ENCODE measurements at regions not wholly inside any gene's neighbourhood (a gene's known extent, or its start where the extent isn't known, plus 50 kb on each side); places are given as distances from the start of the nearest gene placed in this dataset.

DNA sequence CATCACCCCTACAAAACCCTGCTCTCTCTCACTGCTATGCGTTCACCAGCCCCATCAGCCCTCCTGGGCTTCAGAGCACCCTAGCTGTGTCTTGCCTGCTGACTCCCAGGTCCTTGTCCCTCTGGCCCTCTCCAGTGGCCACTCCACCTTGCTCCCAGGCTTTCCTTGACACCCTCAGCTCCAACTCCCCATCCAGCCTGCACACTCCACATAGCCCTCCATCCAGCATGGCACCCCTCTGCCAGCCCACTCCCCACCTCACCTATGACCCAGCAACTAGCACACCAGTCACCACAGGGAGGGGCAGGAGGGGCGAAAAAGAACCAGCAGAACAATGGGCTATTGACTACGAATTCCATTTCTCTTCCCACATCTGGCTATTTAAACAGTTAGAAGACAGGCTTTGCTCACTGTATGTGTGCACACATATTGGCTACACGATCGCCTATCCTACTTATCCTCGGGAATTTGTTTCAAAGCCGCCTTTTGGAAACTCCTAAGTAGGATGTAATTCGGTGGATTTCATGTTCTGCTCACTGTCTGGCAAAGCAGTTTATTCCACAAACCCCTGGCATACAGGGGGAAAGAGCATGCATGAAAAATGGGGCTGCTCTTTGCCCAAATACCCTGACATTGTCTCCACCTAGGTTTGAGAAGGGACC, 195.3 kb downstream of the SMAD2 start:
- no peak for TF ChIP-seq CTCF (IDR thresholded peaks at IDR 0.05)
- peaks cover 16% of the 10 kb centered on the region for H3K27me3 Mint-ChIP-seq (ENCODE audit: insufficient read depth)
- DNase-seq = no peak

DNA sequence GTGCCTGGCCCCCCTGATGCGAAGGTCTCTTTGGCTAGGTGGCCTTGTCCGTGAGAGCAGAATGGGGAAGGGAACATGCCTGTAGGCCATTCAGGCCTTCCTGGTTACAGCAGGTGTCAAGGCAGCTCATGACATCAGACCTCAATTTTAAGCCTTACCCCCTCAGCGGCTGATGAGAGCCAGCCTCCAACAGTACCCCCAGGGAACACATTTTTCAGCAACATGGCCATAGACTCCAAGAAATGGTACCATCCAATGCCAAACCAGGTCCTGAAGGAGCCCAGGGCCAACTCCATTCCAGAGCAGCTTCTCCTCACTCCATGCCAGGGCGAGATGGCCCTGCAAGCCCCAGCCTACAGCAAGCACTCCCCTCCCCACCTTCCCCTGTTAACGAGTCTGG, 199.2 kb downstream of the SMAD2 start:
- no peak overlapping the region for H3K27ac Mint-ChIP-seq
- no peaks in the 10 kb centered on the region for H3K36me3 Mint-ChIP-seq (ENCODE audit: low read depth)
- H3K27me3 Mint-ChIP-seq (ENCODE audit: insufficient read depth) = peaks cover 16% of the 10 kb centered on the region
- H3K4me3 Mint-ChIP-seq = no peak overlapping the region
- DNase-seq = no peak
- no peak for TF ChIP-seq CTCF (IDR thresholded peaks at IDR 0.05)
- H3K4me1 Mint-ChIP-seq (ENCODE audit: low read depth) = peaks cover 6% of the 10 kb centered on the region
- H3K9me3 Mint-ChIP-seq = peaks cover 6% of the 10 kb centered on the region

More for the DNA sequence above, 195.3 kb downstream of the SMAD2 start:
- no peak overlapping the region for H3K4me3 Mint-ChIP-seq
- H3K4me1 Mint-ChIP-seq (ENCODE audit: low read depth) = peaks cover 6% of the 10 kb centered on the region
- H3K36me3 Mint-ChIP-seq (ENCODE audit: low read depth) = no peaks in the 10 kb centered on the region
- H3K9me3 Mint-ChIP-seq = peaks cover 4% of the 10 kb centered on the region; the same call in 1 of the 2 replicates
- no peak overlapping the region for H3K27ac Mint-ChIP-seq

DNA sequence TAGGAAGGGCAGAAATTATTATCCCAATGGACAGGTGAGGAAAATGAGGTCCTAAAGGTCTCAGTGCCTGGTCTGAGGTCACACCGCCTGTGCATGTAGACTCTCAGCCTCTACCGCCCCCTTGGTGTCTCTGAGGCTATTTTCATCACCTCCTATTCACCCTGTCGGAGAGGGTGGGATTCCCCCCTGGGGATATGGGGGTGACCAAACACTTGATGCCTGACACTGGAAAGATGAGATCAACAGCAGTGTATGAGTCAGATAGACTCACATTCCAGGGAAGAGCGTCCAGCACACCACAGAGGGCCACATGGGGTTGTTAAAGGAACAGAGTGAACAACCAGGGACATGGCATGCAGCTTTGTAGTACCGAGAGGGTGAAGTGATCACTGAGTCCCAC, 199.7 kb downstream of the SMAD2 start:
- peaks cover 6% of the 10 kb centered on the region for H3K9me3 Mint-ChIP-seq
- no peak overlapping the region for H3K4me3 Mint-ChIP-seq
- H3K27ac Mint-ChIP-seq = no peak overlapping the region
- DNase-seq = peak; percentile 2
- no peak for TF ChIP-seq CTCF (IDR thresholded peaks at IDR 0.05)
- no peaks in the 10 kb centered on the region for H3K36me3 Mint-ChIP-seq (ENCODE audit: low read depth)
- H3K4me1 Mint-ChIP-seq (ENCODE audit: low read depth) = peaks cover 6% of the 10 kb centered on the region
- H3K27me3 Mint-ChIP-seq (ENCODE audit: insufficient read depth) = peaks cover 13% of the 10 kb centered on the region

GRCh38 chr18:47729356-47729755, 201.1 kb downstream of the SMAD2 start:
- Mint-ChIP-seq H3K4me1 (ENCODE audit: low read depth) (peaks cover 6% of the 10 kb centered on the region), H3K27me3 (ENCODE audit: insufficient read depth) (peaks cover 8% of the 10 kb centered on the region; the same call in 1 of the 2 replicates), H3K27ac (no peak overlapping the region), H3K9me3 (peaks cover 6% of the 10 kb centered on the region), H3K36me3 (ENCODE audit: low read depth) (no peaks in the 10 kb centered on the region), H3K4me3 (no peak overlapping the region)
- no peak for TF ChIP-seq CTCF (IDR thresholded peaks at IDR 0.05)
- DNase-seq = no peak

GRCh38 chr18:47728921-47729320, 201.5 kb downstream of the SMAD2 start:
- H3K9me3 Mint-ChIP-seq = peaks cover 9% of the 10 kb centered on the region
- TF ChIP-seq CTCF (IDR thresholded peaks at IDR 0.05) = no peak
- no peak overlapping the region for H3K27ac Mint-ChIP-seq
- no peak overlapping the region for H3K4me3 Mint-ChIP-seq
- peaks cover 9% of the 10 kb centered on the region for H3K27me3 Mint-ChIP-seq (ENCODE audit: insufficient read depth)
- DNase-seq = no peak
- H3K36me3 Mint-ChIP-seq (ENCODE audit: low read depth) = no peaks in the 10 kb centered on the region
- peaks cover 6% of the 10 kb centered on the region for H3K4me1 Mint-ChIP-seq (ENCODE audit: low read depth)

All from HFFc6 (cell line).